Fibroblast of lung (primary cell): ENCODE measurements at regions not wholly inside any gene's neighbourhood (a gene's known extent, or its start where the extent isn't known, plus 50 kb on each side); places are given as distances from the start of the nearest gene placed in this dataset.

Source experiments
- DNase-seq, 2 donors: peaks; one replicate each; pipeline versions ENCODE4 v3.0.0 to v3.0.0-alpha.2; 2010; ENCODE audit warnings: low read depth in 2 of 2
- H2AFZ ChIP-seq: 2 replicates; pipeline ENCODE4 v1.5.1; 2012; ENCODE audit warnings: low read length, control low read depth, inconsistent platforms
- H3K27ac ChIP-seq: 2 replicates; pipeline ENCODE4 v1.5.1; 2011; ENCODE audit warnings: low read length, control low read depth; ENCODE audit not compliant: insufficient read depth
- H3K27me3 ChIP-seq: 2 replicates; pipeline ENCODE4 v1.5.1; 2011; ENCODE audit warnings: mild to moderate bottlenecking, low read length; ENCODE audit not compliant: control insufficient read depth, insufficient read depth
- H3K36me3 ChIP-seq: 2 replicates; pipeline ENCODE4 v1.5.1; 2011; ENCODE audit warnings: low read length; ENCODE audit not compliant: control insufficient read depth, insufficient read depth
- H3K4me1 ChIP-seq: 2 replicates; pipeline ENCODE4 v1.5.1; 2011; ENCODE audit warnings: low read length; ENCODE audit not compliant: control insufficient read depth, insufficient read depth; ENCODE audit errors: extremely low read depth
- H3K4me2 ChIP-seq: 2 replicates; pipeline ENCODE4 v1.5.1; 2011; ENCODE audit warnings: low read length, control low read depth; ENCODE audit not compliant: insufficient read depth; ENCODE audit errors: extremely low read depth
- H3K4me3 ChIP-seq, 4 experiments: fragments of 200-600 bp in 1 of 4; sonication (generic) in 1 of 4; replicated peaks in 1 of 4; 2 replicates each; pipeline ENCODE4 v1.5.1; 2011 to 2016; ENCODE audit warnings: low read length in 4 of 4, low read depth in 3 of 4, mild to moderate bottlenecking in 3 of 4, control low read depth in 2 of 4, inconsistent platforms in 1 of 4, mixed read lengths in 1 of 4; ENCODE audit not compliant: insufficient read depth in 1 of 4; ENCODE audit errors: control extremely low read depth in 1 of 4
- H3K79me2 ChIP-seq: 2 replicates; pipeline ENCODE4 v1.5.1; 2012; ENCODE audit warnings: mild to moderate bottlenecking, low read length, inconsistent platforms; ENCODE audit not compliant: control insufficient read depth, insufficient read depth
- H3K9ac ChIP-seq: 2 replicates; pipeline ENCODE4 v1.5.1; 2011; ENCODE audit warnings: mild to moderate bottlenecking, low read length, control low read depth; ENCODE audit not compliant: insufficient read depth
- H3K9me3 ChIP-seq: 2 replicates; pipeline ENCODE4 v1.5.1; 2012; ENCODE audit warnings: low read depth, low read length; ENCODE audit not compliant: control insufficient read depth, insufficient read depth
- H4K20me1 ChIP-seq: 2 replicates; pipeline ENCODE4 v1.5.1; 2011; ENCODE audit warnings: low read length; ENCODE audit not compliant: control insufficient read depth, insufficient read depth; ENCODE audit errors: extremely low read depth
- CTCF ChIP-seq, 2 donors: IDR thresholded peaks in 1 of 2; conservative IDR thresholded peaks in 1 of 2; 1 replicate in 1 of 2; 2 replicates in 1 of 2; pipeline ENCODE4 v1.5.1; 2011 to 2012; ENCODE audit warnings: low read length in 2 of 2, control low read depth in 1 of 2, inconsistent platforms in 1 of 2, low read depth in 1 of 2, mild to moderate bottlenecking in 1 of 2
- EZH2 ChIP-seq: IDR thresholded peaks from 2 replicates; pipeline ENCODE4 v1.5.1; 2012; ENCODE audit warnings: low read length, control low read depth, mild to moderate bottlenecking; ENCODE audit errors: missing control alignments

DNA sequence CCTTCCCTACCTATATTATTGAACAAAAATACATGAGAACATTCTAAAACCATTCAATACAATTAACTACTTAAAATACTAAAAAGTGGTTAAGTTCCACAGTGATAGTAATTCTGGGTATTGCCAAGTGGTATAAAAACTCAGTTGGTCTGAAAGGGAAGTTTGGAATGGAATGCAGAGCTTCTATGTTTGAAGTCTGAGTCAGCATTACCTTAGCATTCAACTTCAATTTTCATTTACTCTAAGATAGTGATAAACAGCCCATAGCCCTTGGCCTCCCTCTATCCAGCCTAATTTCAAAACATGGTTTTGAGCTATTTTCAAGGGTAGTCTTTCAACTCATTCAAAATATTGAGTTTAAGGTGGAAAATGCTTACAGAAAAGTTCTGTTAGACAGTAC lies 140.4 kb upstream of the ASCC3 start:
- Histone ChIP-seq H4K20me1 (no peaks in the 10 kb centered on the region), H3K4me3 (no peak overlapping the region), H3K36me3 (no peaks in the 10 kb centered on the region), H3K4me1 (no peaks in the 10 kb centered on the region), H3K9me3 (no peaks in the 10 kb centered on the region), H3K4me2 (no peak overlapping the region), H3K27ac (no peak overlapping the region), H2AFZ (no peak overlapping the region), H3K9ac (no peak overlapping the region), H3K79me2 (no peaks in the 10 kb centered on the region), H3K27me3 (no peaks in the 10 kb centered on the region)
- DNase-seq = no peak
- TF ChIP-seq EZH2 = no peak
- no peak for TF ChIP-seq CTCF (conservative IDR thresholded peaks at IDR 0.05 in 1 of 2, IDR thresholded peaks at IDR 0.05 in 1 of 2; ENCODE audit: low read depth in 1 of 2, low read length in 2 of 2)

- Histone ChIP-seq H3K79me2 (no peaks in the 10 kb centered on the region), H3K9ac (no peak overlapping the region), H3K4me2 (no peak overlapping the region), H3K9me3 (no peaks in the 10 kb centered on the region), H3K27ac (no peak overlapping the region), H3K4me1 (no peaks in the 10 kb centered on the region), H3K36me3 (no peaks in the 10 kb centered on the region), H3K27me3 (no peaks in the 10 kb centered on the region), H2AFZ (no peak overlapping the region), H3K4me3 (no peak overlapping the region), H4K20me1 (no peaks in the 10 kb centered on the region)
- TF ChIP-seq EZH2 (no peak), CTCF (conservative IDR thresholded peaks at IDR 0.05 in 1 of 2, IDR thresholded peaks at IDR 0.05 in 1 of 2; ENCODE audit: low read depth in 1 of 2, low read length in 2 of 2) (no peak)
- no peak for DNase-seq
Measured at GRCh38 chr6:101042966-101043365, 161.8 kb upstream of the ASCC3 start.

DNA sequence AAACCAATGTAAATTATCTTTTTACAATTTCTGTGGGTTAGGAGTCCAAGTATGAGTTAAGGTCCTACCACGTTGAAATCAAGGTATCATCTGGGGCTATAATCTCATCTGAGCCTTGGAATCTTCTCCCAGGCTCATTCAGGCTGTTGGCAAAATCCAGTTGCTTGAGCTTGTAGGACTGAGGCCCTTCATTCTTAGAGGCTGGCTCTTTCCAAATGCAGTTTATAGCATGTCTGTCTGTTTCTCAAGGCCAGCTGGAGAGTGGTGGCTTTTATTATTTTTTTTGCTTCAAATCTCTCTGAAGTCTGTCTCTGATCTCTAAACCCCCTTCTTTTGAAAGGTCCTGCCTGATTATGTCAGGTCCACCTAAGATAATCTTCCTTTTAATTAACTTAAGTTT lies 177.2 kb upstream of the ASCC3 start:
- Histone ChIP-seq H3K27me3 (no peaks in the 10 kb centered on the region), H3K4me1 (no peaks in the 10 kb centered on the region), H3K36me3 (no peaks in the 10 kb centered on the region), H3K27ac (no peak overlapping the region), H3K79me2 (no peaks in the 10 kb centered on the region), H3K9ac (no peak overlapping the region), H3K4me3 (no peak overlapping the region), H3K9me3 (no peaks in the 10 kb centered on the region), H4K20me1 (no peaks in the 10 kb centered on the region), H3K4me2 (no peak overlapping the region), H2AFZ (no peak overlapping the region)
- TF ChIP-seq CTCF (conservative IDR thresholded peaks at IDR 0.05 in 1 of 2, IDR thresholded peaks at IDR 0.05 in 1 of 2; ENCODE audit: low read depth in 1 of 2, low read length in 2 of 2) (no peak), EZH2 (no peak)
- DNase-seq = no peak
